ENCODE measurements at regions not wholly inside any gene's neighbourhood (a gene's known extent, or its start where the extent isn't known, plus 50 kb on each side); places are given as distances from the start of the nearest gene placed in this dataset.

GRCh38 chr5:91730026-91730425, 346.9 kb upstream of the ARRDC3 start (continued):
- TF ChIP-seq, protein P1, sequence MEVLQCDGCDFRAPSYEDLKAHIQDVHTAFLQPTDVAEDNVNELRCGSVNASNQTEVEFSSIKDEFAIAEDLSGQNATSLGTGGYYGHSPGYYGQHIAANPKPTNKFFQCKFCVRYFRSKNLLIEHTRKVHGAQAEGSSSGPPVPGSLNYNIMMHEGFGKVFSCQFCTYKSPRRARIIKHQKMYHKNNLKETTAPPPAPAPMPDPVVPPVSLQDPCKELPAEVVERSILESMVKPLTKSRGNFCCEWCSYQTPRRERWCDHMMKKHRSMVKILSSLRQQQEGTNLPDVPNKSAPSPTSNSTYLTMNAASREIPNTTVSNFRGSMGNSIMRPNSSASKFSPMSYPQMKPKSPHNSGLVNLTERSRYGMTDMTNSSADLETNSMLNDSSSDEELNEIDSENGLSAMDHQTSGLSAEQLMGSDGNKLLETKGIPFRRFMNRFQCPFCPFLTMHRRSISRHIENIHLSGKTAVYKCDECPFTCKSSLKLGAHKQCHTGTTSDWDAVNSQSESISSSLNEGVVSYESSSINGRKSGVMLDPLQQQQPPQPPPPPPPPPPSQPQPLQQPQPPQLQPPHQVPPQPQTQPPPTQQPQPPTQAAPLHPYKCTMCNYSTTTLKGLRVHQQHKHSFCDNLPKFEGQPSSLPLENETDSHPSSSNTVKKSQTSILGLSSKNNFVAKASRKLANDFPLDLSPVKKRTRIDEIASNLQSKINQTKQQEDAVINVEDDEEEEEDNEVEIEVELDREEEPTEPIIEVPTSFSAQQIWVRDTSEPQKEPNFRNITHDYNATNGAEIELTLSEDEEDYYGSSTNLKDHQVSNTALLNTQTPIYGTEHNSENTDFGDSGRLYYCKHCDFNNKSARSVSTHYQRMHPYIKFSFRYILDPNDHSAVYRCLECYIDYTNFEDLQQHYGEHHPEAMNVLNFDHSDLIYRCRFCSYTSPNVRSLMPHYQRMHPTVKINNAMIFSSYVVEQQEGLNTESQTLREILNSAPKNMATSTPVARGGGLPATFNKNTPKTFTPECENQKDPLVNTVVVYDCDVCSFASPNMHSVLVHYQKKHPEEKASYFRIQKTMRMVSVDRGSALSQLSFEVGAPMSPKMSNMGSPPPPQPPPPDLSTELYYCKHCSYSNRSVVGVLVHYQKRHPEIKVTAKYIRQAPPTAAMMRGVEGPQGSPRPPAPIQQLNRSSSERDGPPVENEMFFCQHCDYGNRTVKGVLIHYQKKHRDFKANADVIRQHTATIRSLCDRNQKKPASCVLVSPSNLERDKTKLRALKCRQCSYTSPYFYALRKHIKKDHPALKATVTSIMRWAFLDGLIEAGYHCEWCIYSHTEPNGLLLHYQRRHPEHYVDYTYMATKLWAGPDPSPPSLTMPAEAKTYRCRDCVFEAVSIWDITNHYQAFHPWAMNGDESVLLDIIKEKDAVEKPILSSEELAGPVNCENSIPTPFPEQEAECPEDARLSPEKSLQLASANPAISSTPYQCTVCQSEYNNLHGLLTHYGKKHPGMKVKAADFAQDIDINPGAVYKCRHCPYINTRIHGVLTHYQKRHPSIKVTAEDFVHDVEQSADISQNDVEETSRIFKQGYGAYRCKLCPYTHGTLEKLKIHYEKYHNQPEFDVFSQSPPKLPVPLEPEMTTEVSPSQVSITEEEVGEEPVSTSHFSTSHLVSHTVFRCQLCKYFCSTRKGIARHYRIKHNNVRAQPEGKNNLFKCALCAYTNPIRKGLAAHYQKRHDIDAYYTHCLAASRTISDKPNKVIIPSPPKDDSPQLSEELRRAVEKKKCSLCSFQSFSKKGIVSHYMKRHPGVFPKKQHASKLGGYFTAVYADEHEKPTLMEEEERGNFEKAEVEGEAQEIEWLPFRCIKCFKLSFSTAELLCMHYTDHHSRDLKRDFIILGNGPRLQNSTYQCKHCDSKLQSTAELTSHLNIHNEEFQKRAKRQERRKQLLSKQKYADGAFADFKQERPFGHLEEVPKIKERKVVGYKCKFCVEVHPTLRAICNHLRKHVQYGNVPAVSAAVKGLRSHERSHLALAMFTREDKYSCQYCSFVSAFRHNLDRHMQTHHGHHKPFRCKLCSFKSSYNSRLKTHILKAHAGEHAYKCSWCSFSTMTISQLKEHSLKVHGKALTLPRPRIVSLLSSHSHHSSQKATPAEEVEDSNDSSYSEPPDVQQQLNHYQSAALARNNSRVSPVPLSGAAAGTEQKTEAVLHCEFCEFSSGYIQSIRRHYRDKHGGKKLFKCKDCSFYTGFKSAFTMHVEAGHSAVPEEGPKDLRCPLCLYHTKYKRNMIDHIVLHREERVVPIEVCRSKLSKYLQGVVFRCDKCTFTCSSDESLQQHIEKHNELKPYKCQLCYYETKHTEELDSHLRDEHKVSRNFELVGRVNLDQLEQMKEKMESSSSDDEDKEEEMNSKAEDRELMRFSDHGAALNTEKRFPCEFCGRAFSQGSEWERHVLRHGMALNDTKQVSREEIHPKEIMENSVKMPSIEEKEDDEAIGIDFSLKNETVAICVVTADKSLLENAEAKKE (CRISPR knock-in tag; IDR thresholded peaks at IDR 0.05), result no peak
- TF ChIP-seq EZH2phosphoT487 (IDR thresholded peaks at IDR 0.05; ENCODE audit: unreplicated experiment) (no peak), CREB1 (CRISPR knock-in tag; IDR thresholded peaks at IDR 0.05; ENCODE audit: low read depth) (no peak), EZH2 (IDR thresholded peaks at IDR 0.05; ENCODE audit: low read depth, unreplicated experiment) (no peak), ZNF331 (CRISPR knock-in tag; IDR thresholded peaks at IDR 0.05; ENCODE audit: low read depth) (no peak), POLR2AphosphoS5 (IDR thresholded peaks at IDR 0.05; ENCODE audit: low read depth) (no peak), ZNF114 (CRISPR knock-in tag; IDR thresholded peaks at IDR 0.05) (no peak), NANOG (IDR thresholded peaks at IDR 0.05; ENCODE audit: borderline replicate concordance) (no peak)
- TF ChIP-seq, protein P2, sequence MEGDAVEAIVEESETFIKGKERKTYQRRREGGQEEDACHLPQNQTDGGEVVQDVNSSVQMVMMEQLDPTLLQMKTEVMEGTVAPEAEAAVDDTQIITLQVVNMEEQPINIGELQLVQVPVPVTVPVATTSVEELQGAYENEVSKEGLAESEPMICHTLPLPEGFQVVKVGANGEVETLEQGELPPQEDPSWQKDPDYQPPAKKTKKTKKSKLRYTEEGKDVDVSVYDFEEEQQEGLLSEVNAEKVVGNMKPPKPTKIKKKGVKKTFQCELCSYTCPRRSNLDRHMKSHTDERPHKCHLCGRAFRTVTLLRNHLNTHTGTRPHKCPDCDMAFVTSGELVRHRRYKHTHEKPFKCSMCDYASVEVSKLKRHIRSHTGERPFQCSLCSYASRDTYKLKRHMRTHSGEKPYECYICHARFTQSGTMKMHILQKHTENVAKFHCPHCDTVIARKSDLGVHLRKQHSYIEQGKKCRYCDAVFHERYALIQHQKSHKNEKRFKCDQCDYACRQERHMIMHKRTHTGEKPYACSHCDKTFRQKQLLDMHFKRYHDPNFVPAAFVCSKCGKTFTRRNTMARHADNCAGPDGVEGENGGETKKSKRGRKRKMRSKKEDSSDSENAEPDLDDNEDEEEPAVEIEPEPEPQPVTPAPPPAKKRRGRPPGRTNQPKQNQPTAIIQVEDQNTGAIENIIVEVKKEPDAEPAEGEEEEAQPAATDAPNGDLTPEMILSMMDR (conservative IDR thresholded peaks at IDR 0.05; ENCODE audit: low read depth in 2 of 2), result no peak

Data from GM23338 (cell line).